ENCODE measurements at regions not wholly inside any gene's neighbourhood (a gene's known extent, or its start where the extent isn't known, plus 50 kb on each side); places are given as distances from the start of the nearest gene placed in this dataset.

DNA sequence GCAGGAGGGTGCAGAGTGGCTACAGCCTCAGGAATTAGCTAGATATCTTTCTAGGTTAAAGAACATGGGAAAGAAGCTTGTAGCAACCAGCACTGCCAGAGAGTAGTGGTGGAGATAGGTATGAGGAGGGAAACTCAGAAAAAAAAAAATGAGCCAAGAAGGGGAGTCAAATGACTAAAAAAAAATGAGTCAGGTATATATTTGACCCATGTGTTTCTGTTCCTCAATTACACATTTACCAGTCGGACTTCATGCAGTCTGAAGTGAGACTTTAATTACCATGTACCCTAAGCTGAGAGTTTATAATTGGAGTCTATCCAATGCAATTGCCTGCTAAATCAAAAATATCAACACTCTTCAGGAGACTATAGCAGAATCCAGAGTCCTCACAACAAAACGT is 964.6 kb downstream of the HACE1 start:
- Mint-ChIP-seq H3K27ac (ENCODE audit: unreplicated experiment) (no peak overlapping the region), H3K4me3 (ENCODE audit: unreplicated experiment) (no peak overlapping the region), H3K4me1 (ENCODE audit: low read depth) (peaks cover 8% of the 10 kb centered on the region), H3K36me3 (ENCODE audit: low read depth) (no peaks in the 10 kb centered on the region), H3K9me3 (ENCODE audit: low read depth) (peaks cover 10% of the 10 kb centered on the region), H3K27me3 (ENCODE audit: low read depth) (no peaks in the 10 kb centered on the region)
- no peak for DNase-seq (ENCODE audit: low spot score)
- TF ChIP-seq, protein P1, sequence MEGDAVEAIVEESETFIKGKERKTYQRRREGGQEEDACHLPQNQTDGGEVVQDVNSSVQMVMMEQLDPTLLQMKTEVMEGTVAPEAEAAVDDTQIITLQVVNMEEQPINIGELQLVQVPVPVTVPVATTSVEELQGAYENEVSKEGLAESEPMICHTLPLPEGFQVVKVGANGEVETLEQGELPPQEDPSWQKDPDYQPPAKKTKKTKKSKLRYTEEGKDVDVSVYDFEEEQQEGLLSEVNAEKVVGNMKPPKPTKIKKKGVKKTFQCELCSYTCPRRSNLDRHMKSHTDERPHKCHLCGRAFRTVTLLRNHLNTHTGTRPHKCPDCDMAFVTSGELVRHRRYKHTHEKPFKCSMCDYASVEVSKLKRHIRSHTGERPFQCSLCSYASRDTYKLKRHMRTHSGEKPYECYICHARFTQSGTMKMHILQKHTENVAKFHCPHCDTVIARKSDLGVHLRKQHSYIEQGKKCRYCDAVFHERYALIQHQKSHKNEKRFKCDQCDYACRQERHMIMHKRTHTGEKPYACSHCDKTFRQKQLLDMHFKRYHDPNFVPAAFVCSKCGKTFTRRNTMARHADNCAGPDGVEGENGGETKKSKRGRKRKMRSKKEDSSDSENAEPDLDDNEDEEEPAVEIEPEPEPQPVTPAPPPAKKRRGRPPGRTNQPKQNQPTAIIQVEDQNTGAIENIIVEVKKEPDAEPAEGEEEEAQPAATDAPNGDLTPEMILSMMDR (IDR thresholded peaks at IDR 0.05) = no peak

DNA sequence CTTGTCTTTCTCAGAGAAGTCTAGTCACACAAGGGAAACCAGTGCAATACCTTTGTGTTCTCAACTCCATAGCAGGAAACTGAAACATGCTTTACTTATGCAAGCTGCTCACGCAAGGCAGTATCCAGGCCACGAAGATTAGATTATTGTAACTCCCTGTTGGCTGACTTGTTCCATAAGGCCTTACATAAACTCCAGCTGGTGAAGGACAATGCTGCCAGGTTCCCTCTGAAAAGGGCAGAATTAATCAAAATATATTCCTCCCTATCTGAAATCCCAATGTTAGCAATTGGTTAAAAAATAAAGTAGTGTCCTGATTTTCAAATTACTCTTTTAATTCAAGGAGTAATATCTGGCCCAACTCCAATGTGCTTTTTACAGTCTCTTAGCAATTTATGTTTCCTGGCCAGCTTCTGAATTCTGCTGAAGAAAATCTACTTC is 966.6 kb downstream of the HACE1 start:
- TF ChIP-seq, protein P1 (IDR thresholded peaks at IDR 0.05) = no peak
- Mint-ChIP-seq H3K27ac (ENCODE audit: unreplicated experiment) (no peak overlapping the region), H3K9me3 (ENCODE audit: low read depth) (peaks cover 10% of the 10 kb centered on the region), H3K4me1 (ENCODE audit: low read depth) (peaks cover 8% of the 10 kb centered on the region), H3K36me3 (ENCODE audit: low read depth) (no peaks in the 10 kb centered on the region), H3K27me3 (ENCODE audit: low read depth) (no peaks in the 10 kb centered on the region), H3K4me3 (ENCODE audit: unreplicated experiment) (no peak overlapping the region)
- DNase-seq (ENCODE audit: low spot score) = no peak

DNA sequence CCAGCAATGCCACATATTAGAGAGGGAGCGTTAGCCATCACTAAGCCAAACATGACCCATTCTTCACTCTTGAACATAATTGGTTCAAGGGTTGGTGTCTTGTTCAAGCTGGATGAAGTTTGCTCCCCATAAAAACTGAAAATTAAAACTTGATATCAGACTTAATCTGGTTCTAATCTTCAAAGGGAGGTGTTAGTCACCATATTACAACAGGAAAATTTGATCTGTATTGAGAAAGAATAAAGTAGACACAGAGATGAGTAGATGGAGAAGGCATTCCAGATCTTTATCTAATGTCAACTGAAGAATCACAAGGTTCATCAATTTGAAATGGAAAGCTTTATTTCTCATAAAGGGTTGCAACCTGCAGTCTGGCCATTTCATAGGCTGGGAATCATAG is 972.8 kb downstream of the HACE1 start:
- Mint-ChIP-seq H3K4me3 (ENCODE audit: unreplicated experiment) (no peak overlapping the region), H3K36me3 (ENCODE audit: low read depth) (no peaks in the 10 kb centered on the region), H3K4me1 (ENCODE audit: low read depth) (no peaks in the 10 kb centered on the region), H3K9me3 (ENCODE audit: low read depth) (no peaks in the 10 kb centered on the region), H3K27me3 (ENCODE audit: low read depth) (no peaks in the 10 kb centered on the region), H3K27ac (ENCODE audit: unreplicated experiment) (no peak overlapping the region)
- no peak for DNase-seq (ENCODE audit: low spot score)
- TF ChIP-seq, protein P1 (IDR thresholded peaks at IDR 0.05) = no peak

DNA sequence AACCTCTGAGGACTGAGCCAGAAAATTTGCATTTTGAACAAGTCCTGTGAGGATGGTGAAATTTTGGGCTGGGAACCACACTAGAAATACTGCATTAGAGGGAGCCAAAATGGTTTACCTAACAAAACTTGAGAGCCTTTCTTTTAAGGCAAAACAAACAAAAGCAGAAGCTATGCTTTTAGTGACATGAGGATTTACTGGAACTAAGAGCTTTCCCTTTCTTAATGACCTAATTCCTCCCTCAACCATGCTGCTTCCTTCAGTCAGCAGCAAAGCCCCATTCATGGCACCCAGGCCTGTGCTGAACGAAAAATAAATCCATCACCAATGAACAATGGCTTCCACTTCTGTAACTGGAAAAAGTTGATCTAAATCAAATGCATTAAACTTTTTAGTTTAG is 974.3 kb downstream of the HACE1 start:
- TF ChIP-seq, protein P1 (IDR thresholded peaks at IDR 0.05) = no peak
- no peaks in the 10 kb centered on the region for H3K4me1 Mint-ChIP-seq (ENCODE audit: low read depth)
- no peak overlapping the region for H3K4me3 Mint-ChIP-seq (ENCODE audit: unreplicated experiment)
- H3K9me3 Mint-ChIP-seq (ENCODE audit: low read depth) = peaks cover 4% of the 10 kb centered on the region
- DNase-seq (ENCODE audit: low spot score) = no peak
- H3K27ac Mint-ChIP-seq (ENCODE audit: unreplicated experiment) = no peak overlapping the region
- H3K36me3 Mint-ChIP-seq (ENCODE audit: low read depth) = no peaks in the 10 kb centered on the region
- no peaks in the 10 kb centered on the region for H3K27me3 Mint-ChIP-seq (ENCODE audit: low read depth)

DNA sequence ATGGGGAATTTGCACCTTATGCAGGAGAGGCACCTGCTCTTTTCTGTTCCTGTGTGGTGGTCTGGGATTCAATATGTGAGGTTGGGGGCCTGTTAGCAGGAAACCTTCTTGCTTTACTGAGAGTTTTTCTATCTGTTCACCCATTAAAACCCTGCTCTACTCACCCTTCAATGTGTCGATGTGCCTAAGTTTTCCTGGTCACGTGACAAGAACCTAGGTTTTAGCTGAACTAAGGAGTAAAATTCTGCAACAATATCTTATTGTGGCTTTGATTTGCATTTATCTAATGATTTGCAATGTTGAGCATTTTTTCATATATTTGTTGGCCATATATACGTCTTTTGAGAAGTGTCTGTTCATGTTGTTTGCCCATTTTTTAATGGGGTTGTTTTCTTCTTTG is 979.9 kb downstream of the HACE1 start:
- TF ChIP-seq, protein P1 (IDR thresholded peaks at IDR 0.05) = no peak
- Mint-ChIP-seq H3K36me3 (ENCODE audit: low read depth) (no peaks in the 10 kb centered on the region), H3K27ac (ENCODE audit: unreplicated experiment) (no peak overlapping the region)

More for the DNA sequence above, 979.9 kb downstream of the HACE1 start:
- H3K4me1 Mint-ChIP-seq (ENCODE audit: low read depth) = no peaks in the 10 kb centered on the region
- H3K9me3 Mint-ChIP-seq (ENCODE audit: low read depth) = peaks cover 12% of the 10 kb centered on the region
- no peaks in the 10 kb centered on the region for H3K27me3 Mint-ChIP-seq (ENCODE audit: low read depth)
- no peak for DNase-seq (ENCODE audit: low spot score)
- H3K4me3 Mint-ChIP-seq (ENCODE audit: unreplicated experiment) = no peak overlapping the region
